Mesendoderm (in vitro differentiated cells): ENCODE measurements at regions not wholly inside any gene's neighbourhood (a gene's known extent, or its start where the extent isn't known, plus 50 kb on each side); places are given as distances from the start of the nearest gene placed in this dataset.
"Not testable (repeated sequence)": the region's sequence is repeated elsewhere in the genome, so short reads cannot be mapped to it uniquely, and the experiment has no call there.

Source experiments
- DNase-seq: peaks from one replicate; pipeline ENCODE4 v3.0.0; 2013
- H2AK5ac ChIP-seq: 2 replicates; pipeline ENCODE4 v1.6.1; 2013; ENCODE audit warnings: low read length, inconsistent platforms
- H2BK120ac ChIP-seq: 2 replicates; pipeline ENCODE4 v1.6.1; 2013; ENCODE audit warnings: low read depth, mild to moderate bottlenecking, low read length, moderate library complexity, mixed read lengths
- H2BK15ac ChIP-seq: replicated peaks from 2 replicates; pipeline ENCODE4 v1.6.1; 2013; ENCODE audit warnings: low read depth, mild to moderate bottlenecking, moderate library complexity
- H2BK5ac ChIP-seq: 2 replicates; pipeline ENCODE4 v1.6.1; 2013; ENCODE audit warnings: low read length, inconsistent platforms
- H3K18ac ChIP-seq: 2 replicates; pipeline ENCODE4 v1.6.1; 2013; ENCODE audit warnings: mild to moderate bottlenecking, low read length, mixed read lengths
- H3K23ac ChIP-seq: one replicate; pipeline ENCODE4 v1.6.1; 2013; ENCODE audit warnings: low read length
- H3K27ac ChIP-seq: 2 replicates; pipeline ENCODE4 v1.5.1; 2013; ENCODE audit warnings: low read depth, mild to moderate bottlenecking, inconsistent platforms, low read length, moderate library complexity
- H3K27me3 ChIP-seq: 2 replicates; pipeline ENCODE4 v1.6.1; 2013; ENCODE audit warnings: low read length, control low read depth, mild to moderate bottlenecking, inconsistent platforms; ENCODE audit not compliant: insufficient read depth, poor library complexity
- H3K36me3 ChIP-seq: 2 replicates; pipeline ENCODE4 v1.6.1; 2013; ENCODE audit warnings: low read length, inconsistent platforms; ENCODE audit not compliant: control insufficient read depth, insufficient read depth
- H3K4ac ChIP-seq: one replicate; pipeline ENCODE4 v1.6.1; 2013; ENCODE audit warnings: low read depth, mild to moderate bottlenecking, low read length, moderate library complexity
- H3K4me1 ChIP-seq: 2 replicates; pipeline ENCODE4 v1.6.1; 2013; ENCODE audit warnings: low read depth, low read length, inconsistent platforms; ENCODE audit not compliant: control insufficient read depth
- H3K4me2 ChIP-seq: 2 replicates; pipeline ENCODE4 v1.6.1; 2013; ENCODE audit warnings: low read length
- H3K4me3 ChIP-seq: 2 replicates; pipeline ENCODE4 v1.5.1; 2013; ENCODE audit warnings: mild to moderate bottlenecking, low read length
- H3K56ac ChIP-seq: one replicate; pipeline ENCODE4 v1.6.1; 2013; ENCODE audit warnings: low read length
- H3K79me1 ChIP-seq: 2 replicates; pipeline ENCODE4 v1.6.1; 2013; ENCODE audit warnings: low read length, inconsistent platforms
- H3K79me2 ChIP-seq: 2 replicates; pipeline ENCODE4 v1.6.1; 2013; ENCODE audit warnings: mild to moderate bottlenecking, low read length; ENCODE audit not compliant: control insufficient read depth, insufficient read depth
- H3K9ac ChIP-seq: 2 replicates; pipeline ENCODE4 v1.6.1; 2013; ENCODE audit warnings: low read length, inconsistent platforms
- H4K5ac ChIP-seq: one replicate; pipeline ENCODE4 v1.6.1; 2013; ENCODE audit warnings: low read length
- H4K8ac ChIP-seq: one replicate; pipeline ENCODE4 v1.6.1; 2013; ENCODE audit warnings: low read depth, mild to moderate bottlenecking, control low read depth, low read length, moderate library complexity
- WGBS: extraction: QIAGEN DNeasy Blood & Tissue Kit; methylation state at CpG from one replicate; pipeline ENCODE4 v1.1.7; 2013; ENCODE audit warnings: low lambda C conversion rate, missing lambda C conversion rate; ENCODE audit not compliant: insufficient coverage; ENCODE audit errors: extremely low coverage; 5-methylcytosine and 5-hydroxymethylcytosine counted together

DNA sequence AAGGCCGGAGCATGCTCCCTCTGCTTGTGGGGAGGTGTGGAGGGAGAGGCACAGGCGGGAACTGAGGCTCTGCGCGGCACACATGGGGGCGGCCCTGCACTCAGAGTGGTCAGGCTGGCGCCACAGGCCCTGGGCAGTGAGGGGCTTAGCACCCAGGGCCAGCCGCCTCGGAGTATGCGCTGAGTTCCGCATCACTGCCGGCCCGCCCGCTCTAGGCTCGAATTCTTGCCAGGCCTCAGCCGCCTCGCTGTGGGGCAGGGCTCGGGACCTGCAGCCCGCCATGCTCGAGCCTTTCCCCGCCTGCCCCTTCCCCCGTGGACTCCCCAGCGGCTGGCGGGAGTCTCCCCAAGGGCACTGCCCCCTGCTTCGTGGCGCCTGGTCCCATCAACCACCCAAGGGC is 905.9 kb downstream of the SPATA31A6 start:
- no CpG with 5 or more reads among the region's 25 CpGs for WGBS

DNA sequence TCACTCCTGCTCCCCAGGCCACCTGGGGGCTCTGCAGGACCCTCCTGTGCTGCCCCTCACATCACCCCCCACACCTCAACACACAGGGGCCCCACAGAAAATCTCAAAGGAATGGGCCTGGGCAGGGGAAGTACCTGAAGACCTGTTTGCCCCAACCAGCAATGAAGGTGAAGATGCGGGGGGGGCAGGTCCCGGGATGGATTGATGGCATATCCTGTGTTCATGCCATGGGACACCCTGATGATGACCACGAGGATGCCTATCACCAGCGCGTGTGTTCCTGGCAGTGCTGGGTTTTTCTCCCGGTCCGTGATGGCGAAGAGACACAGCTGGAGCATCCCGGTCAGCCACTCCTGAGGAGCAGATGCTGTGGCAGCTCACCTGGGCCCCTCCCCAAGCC is 926.9 kb downstream of the SPATA31A6 start:
- not testable (repeated sequence) for H2BK120ac ChIP-seq, H3K4me1 ChIP-seq, H3K4me3 ChIP-seq, DNase-seq, H3K36me3 ChIP-seq, H3K79me2 ChIP-seq, H3K4me2 ChIP-seq, H3K9ac ChIP-seq, H3K4ac ChIP-seq, H2BK15ac ChIP-seq, H3K27me3 ChIP-seq, H3K27ac ChIP-seq, H3K18ac ChIP-seq, H2AK5ac ChIP-seq, H4K8ac ChIP-seq, H3K79me1 ChIP-seq, H4K5ac ChIP-seq, H3K23ac ChIP-seq, H2BK5ac ChIP-seq, H3K56ac ChIP-seq
- no CpG with 5 or more reads among the region's 9 CpGs for WGBS

More for the DNA sequence above, 905.9 kb downstream of the SPATA31A6 start:
- DNase-seq, H2BK15ac ChIP-seq, H4K8ac ChIP-seq, H3K4ac ChIP-seq, H3K36me3 ChIP-seq, H3K56ac ChIP-seq, H2BK120ac ChIP-seq, H3K79me1 ChIP-seq, H3K4me2 ChIP-seq, H3K4me1 ChIP-seq, H3K18ac ChIP-seq, H3K4me3 ChIP-seq, H3K27ac ChIP-seq, H2BK5ac ChIP-seq, H4K5ac ChIP-seq, H2AK5ac ChIP-seq, H3K23ac ChIP-seq, H3K27me3 ChIP-seq, H3K9ac ChIP-seq, H3K79me2 ChIP-seq: not testable (repeated sequence)

DNA sequence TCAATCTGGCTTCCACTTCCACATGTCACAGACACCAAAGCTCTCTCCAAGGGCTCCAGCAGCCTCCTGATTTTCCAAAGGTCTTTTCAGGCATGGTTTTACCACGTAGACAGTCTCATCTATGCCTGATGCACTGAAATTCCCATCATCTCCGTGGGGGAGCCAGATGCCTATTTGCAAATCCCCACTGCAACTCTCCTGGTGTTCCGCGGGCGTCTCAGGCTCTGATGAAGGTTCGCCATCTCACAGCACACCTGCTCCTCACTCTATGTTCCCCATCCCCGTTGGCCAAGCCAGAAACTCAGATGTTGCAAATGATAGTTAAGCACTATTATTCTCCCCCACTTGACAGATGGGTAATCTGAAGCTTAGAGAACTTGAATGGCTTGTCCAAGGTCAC is 929.4 kb downstream of the SPATA31A6 start:
- H3K4me2 ChIP-seq, H3K56ac ChIP-seq, H3K27me3 ChIP-seq, H2BK120ac ChIP-seq, H3K23ac ChIP-seq, H2AK5ac ChIP-seq, H3K18ac ChIP-seq, H3K27ac ChIP-seq, DNase-seq, H3K4me3 ChIP-seq, H3K36me3 ChIP-seq, H2BK5ac ChIP-seq, H4K8ac ChIP-seq, H3K79me2 ChIP-seq, H3K4me1 ChIP-seq, H3K4ac ChIP-seq, H4K5ac ChIP-seq, H2BK15ac ChIP-seq, H3K9ac ChIP-seq, H3K79me1 ChIP-seq: not testable (repeated sequence)
- WGBS: no CpG with 5 or more reads among the region's 7 CpGs

- not testable (repeated sequence) for H2BK120ac ChIP-seq, DNase-seq, H3K27me3 ChIP-seq, H3K56ac ChIP-seq, H2BK5ac ChIP-seq, H3K4me2 ChIP-seq, H3K4me3 ChIP-seq, H2BK15ac ChIP-seq, H3K27ac ChIP-seq, H3K23ac ChIP-seq, H3K79me2 ChIP-seq, H2AK5ac ChIP-seq, H3K18ac ChIP-seq, H3K79me1 ChIP-seq, H4K5ac ChIP-seq, H3K4me1 ChIP-seq, H3K9ac ChIP-seq, H4K8ac ChIP-seq, H3K36me3 ChIP-seq, H3K4ac ChIP-seq
- WGBS: no CpG with 5 or more reads among the region's 6 CpGs
Observed at GRCh38 chr9:43115813-43116229, 932.4 kb downstream of the SPATA31A6 start.

DNA sequence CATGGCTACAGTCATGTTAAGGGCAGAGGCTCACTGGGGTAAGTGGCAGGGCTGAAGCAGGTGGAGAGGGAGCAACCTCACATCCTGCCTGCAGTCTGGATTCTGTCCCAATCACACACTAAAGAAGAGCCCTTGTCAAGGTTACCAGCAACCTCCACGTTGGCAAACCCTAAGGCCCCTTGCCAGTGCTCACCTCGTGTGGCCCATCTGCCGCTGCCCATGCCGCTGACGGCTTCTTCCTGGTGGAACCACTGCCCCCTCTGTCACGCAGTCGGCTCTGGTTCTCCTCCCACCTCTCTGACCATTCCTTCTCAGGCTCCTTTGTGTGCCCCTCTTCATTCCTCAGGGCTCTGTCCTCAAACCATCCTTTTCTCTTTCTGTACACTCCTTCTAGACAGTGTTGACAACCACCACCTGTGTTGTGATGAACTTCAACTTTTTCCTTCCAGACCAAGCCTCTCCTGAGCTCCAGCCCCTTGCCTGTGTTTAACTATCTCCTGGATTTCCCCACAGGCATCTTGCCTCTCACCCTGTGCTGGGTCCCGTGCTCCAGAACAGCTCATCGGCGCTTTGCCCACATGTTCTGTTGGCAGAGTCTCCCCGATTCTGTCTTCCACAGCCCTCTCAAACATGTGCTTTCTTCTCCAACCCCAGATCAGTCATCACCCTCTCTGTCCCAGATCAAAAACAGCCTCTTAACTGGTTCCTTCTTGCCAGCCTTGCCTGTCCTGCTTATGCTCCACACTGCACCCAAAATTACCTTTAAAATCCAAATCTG is 934.8 kb downstream of the SPATA31A6 start:
- not testable (repeated sequence) for H3K27me3 ChIP-seq, H2AK5ac ChIP-seq, H3K9ac ChIP-seq, H3K27ac ChIP-seq, H3K4me2 ChIP-seq, H4K8ac ChIP-seq, H3K23ac ChIP-seq, H3K79me1 ChIP-seq, H4K5ac ChIP-seq, H3K4me1 ChIP-seq, H2BK120ac ChIP-seq, H3K56ac ChIP-seq, H3K4me3 ChIP-seq, H3K4ac ChIP-seq, DNase-seq, H3K36me3 ChIP-seq, H3K79me2 ChIP-seq, H2BK5ac ChIP-seq, H3K18ac ChIP-seq, H2BK15ac ChIP-seq
- no CpG with 5 or more reads among the region's 11 CpGs for WGBS

GRCh38 chr9:43119565-43119964 is 936.1 kb downstream of the SPATA31A6 start:
- not testable (repeated sequence) for H3K18ac ChIP-seq, H3K56ac ChIP-seq, H2BK15ac ChIP-seq, DNase-seq, H2BK5ac ChIP-seq, H3K27ac ChIP-seq, H2BK120ac ChIP-seq, H3K36me3 ChIP-seq, H3K4me1 ChIP-seq, H3K4ac ChIP-seq, H3K4me3 ChIP-seq, H4K5ac ChIP-seq, H3K23ac ChIP-seq, H3K27me3 ChIP-seq, H3K9ac ChIP-seq, H3K79me1 ChIP-seq, H3K4me2 ChIP-seq, H2AK5ac ChIP-seq, H3K79me2 ChIP-seq, H4K8ac ChIP-seq
- WGBS: no CpG with 5 or more reads among the region's 7 CpGs
